OCI-LY1 (cell line): ENCODE measurements at regions not wholly inside any gene's neighbourhood (a gene's known extent, or its start where the extent isn't known, plus 50 kb on each side); places are given as distances from the start of the nearest gene placed in this dataset.

Experiments used
- H2AFZ ChIP-seq: fragments of 200-600 bp; sonication (generic), shearing (Covaris generic); 2 replicates; pipeline ENCODE4 v1.6.0; 2014; ENCODE audit warnings: antibody characterized with exemption, mild to moderate bottlenecking, low read length
- H3F3A ChIP-seq: fragments of 200-600 bp; sonication (generic), shearing (Covaris generic); 2 replicates; pipeline ENCODE4 v1.6.0; 2014; ENCODE audit warnings: mild to moderate bottlenecking, antibody characterized with exemption, low read length, moderate library complexity; ENCODE audit not compliant: insufficient read depth
- H3K27ac ChIP-seq: fragments of 200-600 bp; sonication (generic); 2 replicates; pipeline ENCODE4 v1.5.1; 2014; ENCODE audit warnings: low read length, mixed run types, mild to moderate bottlenecking, low read depth; ENCODE audit not compliant: poor library complexity, severe bottlenecking
- H3K27me3 ChIP-seq: fragments of 200-600 bp; sonication (generic); 2 replicates; pipeline ENCODE4 v1.6.0; 2014; ENCODE audit warnings: antibody characterized with exemption, mild to moderate bottlenecking, low read length, moderate library complexity; ENCODE audit not compliant: insufficient read depth
- H3K36me3 ChIP-seq: fragments of 200-600 bp; sonication (generic); 2 replicates; pipeline ENCODE4 v1.6.1; 2014; ENCODE audit warnings: mild to moderate bottlenecking, antibody characterized with exemption, low read length, moderate library complexity, mixed read lengths; ENCODE audit not compliant: insufficient read depth
- H3K4me1 ChIP-seq: fragments of 200-600 bp; sonication (generic); 2 replicates; pipeline ENCODE4 v1.5.1; 2014; ENCODE audit warnings: mild to moderate bottlenecking, low read length, moderate library complexity; ENCODE audit not compliant: insufficient read depth, severe bottlenecking
- H3K4me2 ChIP-seq: fragments of 200-600 bp; sonication (generic), shearing (Covaris generic); 2 replicates; pipeline ENCODE4 v1.6.1; 2014; ENCODE audit warnings: low read length
- H3K4me3 ChIP-seq: fragments of 200-600 bp; sonication (generic); 2 replicates; pipeline ENCODE4 v1.5.1; 2014; ENCODE audit warnings: low read length, low read depth, mild to moderate bottlenecking, mixed read lengths; ENCODE audit not compliant: poor library complexity, severe bottlenecking
- H3K79me2 ChIP-seq: fragments of 200-600 bp; shearing (Covaris generic); 2 replicates; pipeline ENCODE4 v1.6.1; 2016; ENCODE audit warnings: mixed run types, low read length, mixed read lengths; ENCODE audit not compliant: insufficient read depth
- H3K9ac ChIP-seq: fragments of 200-600 bp; sonication (generic), shearing (Covaris generic); 2 replicates; pipeline ENCODE4 v1.6.1; 2014; ENCODE audit warnings: mild to moderate bottlenecking, low read length, mixed read lengths
- H3K9me2 ChIP-seq: fragments of 200-600 bp; sonication (generic), shearing (Covaris generic); 2 replicates; pipeline ENCODE4 v1.6.1; 2014; ENCODE audit warnings: low read depth, mild to moderate bottlenecking, low read length, mixed read lengths
- H3K9me3 ChIP-seq: fragments of 200-600 bp; shearing (Covaris generic); 2 replicates; pipeline ENCODE4 v1.6.1; 2014; ENCODE audit warnings: low read length, mixed read lengths
- H4K20me1 ChIP-seq: fragments of 200-600 bp; sonication (generic), shearing (Covaris generic); 2 replicates; pipeline ENCODE4 v1.6.0; 2016; ENCODE audit warnings: mild to moderate bottlenecking, low read length; ENCODE audit not compliant: insufficient read depth
- EZH2 ChIP-seq: fragments of 200-600 bp; sonication (generic), shearing (Covaris generic); IDR thresholded peaks from 2 replicates; pipeline ENCODE4 v1.8.0; 2017; ENCODE audit warnings: borderline replicate concordance, mixed run types, mild to moderate bottlenecking, antibody characterized with exemption, low read length, moderate library complexity, mixed read lengths
- TF ChIP-seq, protein P1 (sequence below): fragments of 200-600 bp; sonication (generic), shearing (Covaris generic); IDR thresholded peaks from 2 replicates; pipeline ENCODE4 v1.5.1; 2017; ENCODE audit warnings: mild to moderate bottlenecking, antibody characterized with exemption, low read length, moderate library complexity, mixed read lengths

DNA sequence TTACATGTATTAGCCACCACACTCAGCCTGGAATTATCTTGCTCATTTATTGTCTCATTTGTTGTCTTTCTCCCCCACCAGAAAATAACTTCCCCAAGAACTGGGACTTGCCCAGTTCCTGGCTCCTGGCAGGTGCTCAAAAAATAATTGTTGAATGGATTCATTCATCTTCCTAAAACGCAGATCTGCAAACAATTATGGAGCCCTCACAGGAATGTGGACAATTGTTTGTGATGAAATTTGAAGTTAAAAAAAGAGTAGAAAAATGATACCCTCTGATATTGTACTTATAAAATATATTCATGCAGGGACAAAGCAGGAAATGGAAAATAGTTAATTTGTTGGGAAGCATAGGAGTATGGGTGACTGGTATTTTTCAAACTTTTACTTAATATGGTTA, 60.7 kb upstream of the MAP1LC3B2 start:
- Histone ChIP-seq H3K4me3 (no peak overlapping the region), H2AFZ (no peak overlapping the region), H3K27ac (no peak overlapping the region), H3F3A (no peaks in the 10 kb centered on the region), H3K9me2 (no peaks in the 10 kb centered on the region), H3K9ac (no peak overlapping the region), H3K36me3 (no peaks in the 10 kb centered on the region), H3K79me2 (no peaks in the 10 kb centered on the region), H3K4me2 (no peak overlapping the region), H3K9me3 (no peaks in the 10 kb centered on the region), H3K4me1 (no peaks in the 10 kb centered on the region), H4K20me1 (no peaks in the 10 kb centered on the region), H3K27me3 (no peaks in the 10 kb centered on the region)
- TF ChIP-seq EZH2, result no peak
- TF ChIP-seq, protein P1, sequence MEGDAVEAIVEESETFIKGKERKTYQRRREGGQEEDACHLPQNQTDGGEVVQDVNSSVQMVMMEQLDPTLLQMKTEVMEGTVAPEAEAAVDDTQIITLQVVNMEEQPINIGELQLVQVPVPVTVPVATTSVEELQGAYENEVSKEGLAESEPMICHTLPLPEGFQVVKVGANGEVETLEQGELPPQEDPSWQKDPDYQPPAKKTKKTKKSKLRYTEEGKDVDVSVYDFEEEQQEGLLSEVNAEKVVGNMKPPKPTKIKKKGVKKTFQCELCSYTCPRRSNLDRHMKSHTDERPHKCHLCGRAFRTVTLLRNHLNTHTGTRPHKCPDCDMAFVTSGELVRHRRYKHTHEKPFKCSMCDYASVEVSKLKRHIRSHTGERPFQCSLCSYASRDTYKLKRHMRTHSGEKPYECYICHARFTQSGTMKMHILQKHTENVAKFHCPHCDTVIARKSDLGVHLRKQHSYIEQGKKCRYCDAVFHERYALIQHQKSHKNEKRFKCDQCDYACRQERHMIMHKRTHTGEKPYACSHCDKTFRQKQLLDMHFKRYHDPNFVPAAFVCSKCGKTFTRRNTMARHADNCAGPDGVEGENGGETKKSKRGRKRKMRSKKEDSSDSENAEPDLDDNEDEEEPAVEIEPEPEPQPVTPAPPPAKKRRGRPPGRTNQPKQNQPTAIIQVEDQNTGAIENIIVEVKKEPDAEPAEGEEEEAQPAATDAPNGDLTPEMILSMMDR, result no peak

DNA sequence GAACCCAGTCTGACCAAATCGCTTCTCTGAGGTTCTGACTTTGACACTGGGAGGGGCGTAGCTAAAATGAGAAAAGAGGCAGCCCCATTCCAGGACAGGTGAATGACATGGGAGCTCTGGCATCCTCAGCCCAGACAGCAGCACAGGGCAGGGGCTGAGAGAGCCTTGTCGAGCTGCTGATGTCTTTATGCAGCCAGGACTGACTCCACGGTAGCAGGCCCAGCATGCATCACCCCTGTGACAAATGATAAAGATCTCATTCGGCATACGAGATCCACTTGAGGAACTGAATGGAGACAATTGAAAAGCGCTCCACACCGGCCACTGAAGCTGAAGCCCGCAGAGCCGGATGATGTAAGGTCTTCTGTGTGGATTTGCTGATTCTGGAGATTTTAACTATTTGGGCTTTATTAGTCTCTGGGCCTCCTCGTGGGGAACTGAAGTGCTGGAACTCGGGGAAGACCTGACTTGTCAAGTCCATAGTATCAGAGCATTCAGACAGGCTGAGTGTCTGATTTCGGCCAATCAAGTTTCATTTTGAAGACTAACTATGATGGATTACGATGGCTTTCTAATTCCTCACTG, 56.9 kb upstream of the MAP1LC3B2 start:
- Histone ChIP-seq H2AFZ (no peak overlapping the region), H3K27ac (no peak overlapping the region), H3K4me2 (no peak overlapping the region), H4K20me1 (no peaks in the 10 kb centered on the region), H3K4me3 (no peak overlapping the region), H3K4me1 (no peaks in the 10 kb centered on the region), H3K9ac (no peak overlapping the region), H3K79me2 (no peaks in the 10 kb centered on the region), H3K27me3 (no peaks in the 10 kb centered on the region; the same call in 1 of the 2 replicates), H3K9me2 (no peaks in the 10 kb centered on the region), H3K36me3 (no peaks in the 10 kb centered on the region), H3F3A (no peaks in the 10 kb centered on the region), H3K9me3 (no peaks in the 10 kb centered on the region)
- TF ChIP-seq, protein P1, result no peak
- TF ChIP-seq EZH2, result no peak

DNA sequence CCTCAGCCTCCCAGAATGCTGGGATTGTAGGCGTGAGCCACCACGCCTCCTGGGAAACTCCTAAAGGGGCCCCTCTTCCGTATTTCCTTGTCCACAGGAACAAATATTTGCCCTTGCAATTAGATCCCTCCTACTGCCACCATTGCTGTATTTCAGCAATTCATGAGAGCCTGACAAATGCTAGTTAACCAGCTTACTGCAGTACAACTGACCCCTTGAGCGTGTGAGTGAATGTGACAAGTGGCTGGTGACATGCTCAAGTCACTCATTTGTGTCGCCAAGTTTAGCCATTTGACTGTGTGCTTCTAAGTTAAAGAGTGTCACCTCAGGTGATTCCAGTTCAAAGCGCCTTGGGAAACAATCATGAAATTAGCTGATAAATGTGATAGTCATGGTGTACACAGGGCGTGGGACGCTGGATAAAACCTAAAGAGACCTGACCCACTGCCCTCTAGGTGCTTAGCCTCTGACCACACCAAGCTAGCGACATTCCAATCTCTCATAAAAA, 56.1 kb upstream of the MAP1LC3B2 start:
- no peak overlapping the region for H3K27ac ChIP-seq

More for the DNA sequence above, 56.1 kb upstream of the MAP1LC3B2 start:
- Histone ChIP-seq H3K4me2 (no peak overlapping the region), H4K20me1 (no peaks in the 10 kb centered on the region), H2AFZ (no peak overlapping the region), H3K4me3 (no peak overlapping the region), H3F3A (no peaks in the 10 kb centered on the region), H3K9ac (no peak overlapping the region), H3K79me2 (no peaks in the 10 kb centered on the region), H3K9me3 (no peaks in the 10 kb centered on the region), H3K27me3 (no peaks in the 10 kb centered on the region; the same call in 1 of the 2 replicates), H3K9me2 (no peaks in the 10 kb centered on the region), H3K4me1 (no peaks in the 10 kb centered on the region), H3K36me3 (no peaks in the 10 kb centered on the region)
- TF ChIP-seq EZH2, result no peak
- TF ChIP-seq, protein P1, result no peak
